GM23248 (cell line): ENCODE measurements at regions not wholly inside any gene's neighbourhood (a gene's known extent, or its start where the extent isn't known, plus 50 kb on each side); places are given as distances from the start of the nearest gene placed in this dataset.

Experiments used
- EZH2 ChIP-seq: fragments of 200-600 bp; sonication (generic); IDR thresholded peaks from 2 replicates; pipeline ENCODE4 v1.6.1; 2018; ENCODE audit warnings: antibody characterized with exemption, mild to moderate bottlenecking; ENCODE audit not compliant: insufficient read depth, poor library complexity, severe bottlenecking
- EZH2phosphoT487 ChIP-seq: fragments of 200-600 bp; sonication (generic); IDR thresholded peaks from 2 replicates; pipeline ENCODE4 v1.6.1; 2018; ENCODE audit warnings: antibody characterized with exemption, moderate library complexity, mild to moderate bottlenecking, low read depth; ENCODE audit not compliant: insufficient read depth

DNA sequence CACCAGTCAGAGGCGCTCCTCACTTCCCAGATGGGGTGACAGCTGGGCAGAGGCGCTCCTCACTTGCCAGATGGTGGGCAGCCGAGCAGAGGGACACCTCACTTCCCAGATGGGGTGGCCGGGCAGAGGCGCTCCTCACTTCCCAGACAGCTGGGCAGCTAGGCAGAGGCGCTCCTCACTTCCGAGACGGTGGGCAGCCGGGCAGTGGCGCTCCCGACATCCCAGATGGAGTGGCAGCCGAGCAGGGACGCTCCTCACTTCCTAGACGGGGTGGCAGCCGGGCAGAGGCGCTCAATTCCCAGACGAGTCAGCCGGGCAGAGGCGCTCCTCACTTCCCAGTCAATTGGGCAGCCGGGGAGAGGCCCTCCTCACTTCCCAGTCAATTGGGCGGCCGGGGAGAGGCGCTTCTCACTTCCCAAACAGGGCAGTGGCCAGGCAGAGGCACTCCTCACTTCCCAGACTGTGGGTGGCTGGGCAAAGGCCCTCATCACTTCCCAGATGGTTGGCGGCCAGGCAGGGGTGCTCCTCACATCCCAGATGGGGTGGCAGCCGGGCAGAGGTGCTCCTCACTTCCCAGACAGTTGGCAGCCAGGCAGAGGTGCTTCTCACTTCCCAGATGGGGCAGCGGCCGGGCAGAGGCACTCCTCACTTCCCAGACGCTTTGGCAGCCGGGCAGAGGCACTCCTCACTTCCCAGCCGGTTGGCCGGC, 143.8 kb upstream of the ARID2 start:
- TF ChIP-seq EZH2phosphoT487 (no peak), EZH2 (no peak)
